ENCODE measurements at regions not wholly inside any gene's neighbourhood (a gene's known extent, or its start where the extent isn't known, plus 50 kb on each side); places are given as distances from the start of the nearest gene placed in this dataset.
"Not testable (repeated sequence)": the region's sequence is repeated elsewhere in the genome, so short reads cannot be mapped to it uniquely, and the experiment has no call there.

GRCh38 chr13:26484196-26484595 is 73.3 kb upstream of the WASF3 start:
- no peak for DNase-seq

GRCh38 chr13:26485288-26485687 is 72.2 kb upstream of the WASF3 start:
- DNase-seq: no peak

DNA sequence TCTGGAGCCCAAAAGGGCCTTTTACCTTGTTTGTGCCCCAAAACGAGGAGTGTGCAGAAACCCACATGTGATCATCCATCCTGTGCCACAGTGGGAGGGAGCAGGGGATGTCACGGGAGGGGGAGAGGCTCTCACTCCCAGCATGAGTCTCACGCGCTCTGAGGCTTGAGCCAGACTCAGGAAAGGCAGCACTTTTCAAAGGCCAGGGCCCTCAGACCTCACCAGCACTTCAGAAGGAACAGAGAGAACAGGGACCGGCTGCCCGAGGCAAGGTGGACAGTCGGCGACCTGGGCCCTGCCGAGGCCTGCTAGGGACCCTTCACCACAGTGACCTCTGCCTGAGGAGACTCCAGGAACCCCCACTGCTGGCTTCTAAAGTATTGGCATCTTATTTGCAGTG is 71.7 kb upstream of the WASF3 start:
- DNase-seq: no peak

- no peak for DNase-seq
These were observed 70.9 kb upstream of the WASF3 start for GRCh38 chr13:26486550-26486949.

DNA sequence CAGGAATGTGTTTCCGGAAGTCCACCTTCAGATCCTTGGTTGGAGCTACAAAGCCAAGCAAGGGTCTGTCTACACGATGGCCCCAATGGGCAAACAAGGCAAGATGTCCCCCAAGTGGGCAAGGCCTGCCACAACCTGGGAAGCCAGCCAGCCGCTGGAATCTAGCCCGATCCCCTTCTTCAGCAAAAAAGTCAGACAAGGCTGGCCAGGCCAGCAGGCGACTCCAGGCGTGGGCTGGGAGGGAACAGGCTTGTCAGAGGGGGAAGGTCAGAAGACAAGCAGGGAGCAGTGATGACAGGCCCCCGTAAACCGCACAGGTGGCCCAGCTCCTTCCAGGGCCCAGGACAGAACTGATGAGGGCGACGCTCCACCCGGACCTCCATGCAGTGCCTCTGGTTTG is 69.7 kb upstream of the WASF3 start:
- no peak for DNase-seq

- DNase-seq: no peak
These were observed 69.1 kb upstream of the WASF3 start for GRCh38 chr13:26488236-26489003.

DNA sequence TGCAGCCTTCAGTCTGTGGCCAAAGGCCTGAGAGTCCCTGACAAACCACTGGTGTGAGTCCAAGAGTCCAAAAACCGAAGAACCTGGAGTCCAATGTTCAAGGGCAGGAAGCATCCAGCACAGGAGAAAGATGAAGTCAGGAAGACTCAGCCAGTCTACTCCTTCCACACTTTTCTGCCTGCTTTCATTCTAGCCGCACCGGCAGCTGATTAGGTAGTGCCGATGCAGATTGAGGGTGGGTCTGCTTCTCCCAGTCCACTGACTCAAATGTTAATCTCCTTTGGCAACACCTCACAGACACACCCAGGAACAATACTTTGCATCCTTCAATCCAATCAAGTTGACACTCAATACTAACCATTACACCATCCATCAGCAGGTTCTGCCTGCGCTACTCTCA is 65.2 kb upstream of the WASF3 start:
- DNase-seq: not testable (repeated sequence)

GRCh38 chr13:26494571-26495195 is 62.8 kb upstream of the WASF3 start:
- no peak for DNase-seq

GRCh38 chr13:26495750-26496149 is 61.7 kb upstream of the WASF3 start:
- no peak for DNase-seq

- DNase-seq: no peak
These were observed 59.4 kb upstream of the WASF3 start for GRCh38 chr13:26497968-26498511.

- DNase-seq: no peak
These were observed 58.6 kb upstream of the WASF3 start for GRCh38 chr13:26498656-26499601.

- no peak for DNase-seq
These were observed 56.7 kb upstream of the WASF3 start for GRCh38 chr13:26500618-26501320.

DNA sequence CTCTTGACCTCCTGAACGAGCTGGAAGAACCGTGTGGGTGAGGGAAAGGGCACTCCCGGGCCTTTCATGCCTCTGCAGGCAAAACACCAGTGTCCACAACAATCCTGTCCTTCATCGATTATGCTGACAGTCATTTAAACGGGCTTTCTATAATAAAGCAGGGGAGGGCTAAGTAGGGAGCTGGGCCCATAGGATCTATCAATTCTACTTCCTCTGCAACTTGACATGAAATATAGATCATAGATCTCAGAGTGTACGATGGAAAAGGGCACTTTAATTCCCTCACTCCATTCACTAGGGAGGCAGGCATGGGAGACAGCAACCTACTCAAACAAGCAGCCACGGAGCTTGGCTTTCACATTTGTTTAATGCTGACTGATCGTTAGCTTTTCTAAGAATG is 55.8 kb upstream of the WASF3 start:
- no peak for DNase-seq

- no peak for DNase-seq
These were observed 54.7 kb upstream of the WASF3 start for GRCh38 chr13:26502826-26503225.

- DNase-seq: no peak
These were observed 53.5 kb upstream of the WASF3 start for GRCh38 chr13:26503826-26504594.
